ENCODE measurements at regions not wholly inside any gene's neighbourhood (a gene's known extent, or its start where the extent isn't known, plus 50 kb on each side); places are given as distances from the start of the nearest gene placed in this dataset.
"Not testable (repeated sequence)": the region's sequence is repeated elsewhere in the genome, so short reads cannot be mapped to it uniquely, and the experiment has no call there.

GRCh38 chr4:10878861-10879260, 194.3 kb upstream of the CLNK start:
- no peak for DNase-seq

GRCh38 chr4:10877076-10877475, 192.5 kb upstream of the CLNK start:
- DNase-seq, result no peak

- no peak for DNase-seq
Measured at GRCh38 chr4:10875144-10875799, 190.7 kb upstream of the CLNK start.

GRCh38 chr4:10873809-10874208, 189.2 kb upstream of the CLNK start:
- no peak for DNase-seq

GRCh38 chr4:10872833-10873517, 188.4 kb upstream of the CLNK start:
- DNase-seq, result no peak

GRCh38 chr4:10866666-10867065, 182.1 kb upstream of the CLNK start:
- DNase-seq, result no peak

GRCh38 chr4:10861036-10861435, 176.5 kb upstream of the CLNK start:
- no peak for DNase-seq

- DNase-seq, result no peak
Measured at GRCh38 chr4:10856271-10856782, 171.8 kb upstream of the CLNK start.

- DNase-seq, result no peak
Measured at GRCh38 chr4:10853196-10853595, 168.6 kb upstream of the CLNK start.

GRCh38 chr4:10841697-10842096, 157.1 kb upstream of the CLNK start:
- DNase-seq, result no peak

GRCh38 chr4:10837151-10837550, 152.6 kb upstream of the CLNK start:
- no peak for DNase-seq

GRCh38 chr4:10832806-10833628, 148.4 kb upstream of the CLNK start:
- no peak for DNase-seq

- DNase-seq, result no peak
Measured at GRCh38 chr4:10831727-10832408, 147.3 kb upstream of the CLNK start.

GRCh38 chr4:10828918-10829538, 144.5 kb upstream of the CLNK start:
- DNase-seq, result not testable (repeated sequence)

- DNase-seq, result no peak
Measured at GRCh38 chr4:10821826-10822225, 137.3 kb upstream of the CLNK start.

- DNase-seq, result no peak
Measured at GRCh38 chr4:10816571-10816970, 132.0 kb upstream of the CLNK start.

- DNase-seq, result no peak
Measured at GRCh38 chr4:10811991-10812390, 127.4 kb upstream of the CLNK start.

- no peak for DNase-seq
Measured at GRCh38 chr4:10810411-10810810, 125.8 kb upstream of the CLNK start.

- DNase-seq, result no peak
Measured at GRCh38 chr4:10809905-10810304, 125.3 kb upstream of the CLNK start.

- no peak for DNase-seq
Measured at GRCh38 chr4:10808591-10808990, 124.0 kb upstream of the CLNK start.

- DNase-seq, result no peak
Measured at GRCh38 chr4:10806953-10807645, 122.5 kb upstream of the CLNK start.
